Left ventricle myocardium inferior (tissue), 1 donor: ENCODE measurements at regions not wholly inside any gene's neighbourhood (a gene's known extent, or its start where the extent isn't known, plus 50 kb on each side); places are given as distances from the start of the nearest gene placed in this dataset.

Experiments used
- DNase-seq: peaks from one replicate; pipeline ENCODE4 v3.0.0-alpha.2; 2020
- H3K27ac ChIP-seq: fragments of 200-600 bp; replicated peaks from 2 replicates; pipeline ENCODE4 v1.8.0; 2021
- H3K27me3 ChIP-seq: fragments of 200-600 bp; 2 replicates; pipeline ENCODE4 v1.8.0; 2021; ENCODE audit warnings: low read depth
- H3K36me3 ChIP-seq: fragments of 200-600 bp; 2 replicates; pipeline ENCODE4 v1.8.0; 2021
- H3K4me1 ChIP-seq: fragments of 200-600 bp; 2 replicates; pipeline ENCODE4 v1.8.0; 2021
- H3K4me3 ChIP-seq: fragments of 200-600 bp; 2 replicates; pipeline ENCODE4 v1.8.0; 2021; ENCODE audit warnings: mild to moderate bottlenecking, moderate library complexity
- H3K9me3 ChIP-seq: fragments of 200-600 bp; replicated peaks from 2 replicates; pipeline ENCODE4 v1.8.0; 2021
- CTCF ChIP-seq: fragments of 200-600 bp; IDR thresholded peaks from 2 replicates; pipeline ENCODE4 v1.8.0; 2021; ENCODE audit warnings: antibody characterized with exemption, mild to moderate bottlenecking, borderline replicate concordance
- intact Hi-C: fragments of 100-400 bp; cut with micrococcal nuclease; formaldehyde crosslinking; loops from one replicate; pipeline ENCODE4 v1.11.0; 2022
- donor health status: DM: no; HTN: yes; CAD: no; lungs with severe emphysema.

DNA sequence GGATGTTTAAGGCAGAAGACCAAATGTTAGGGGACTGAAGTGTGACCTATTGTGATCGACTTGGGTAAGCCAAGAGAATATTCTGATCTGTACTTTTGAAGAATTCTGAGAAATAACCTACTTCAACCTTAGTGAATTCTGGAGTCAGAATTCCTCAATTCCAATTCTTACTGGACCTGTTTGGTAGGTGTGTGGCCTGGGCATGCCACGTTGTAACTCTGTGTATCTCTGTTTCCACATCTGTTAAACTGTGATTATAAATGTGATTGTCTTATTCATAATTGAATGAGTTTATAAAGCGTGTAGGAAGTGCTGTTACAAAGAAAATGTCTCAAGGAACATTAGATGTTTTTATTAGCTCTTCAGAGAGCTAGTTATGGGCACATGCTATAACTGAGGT is 64.5 kb downstream of the TUSC1 start:
- intact Hi-C loops: no loop called here

GRCh38 chr9:25603106-25603505 is 75.1 kb downstream of the TUSC1 start:
- Histone ChIP-seq H3K4me3 (no peak overlapping the region), H3K4me1 (no peaks in the 10 kb centered on the region), H3K36me3 (no peaks in the 10 kb centered on the region), H3K27ac (no peak overlapping the region), H3K9me3 (no peaks in the 10 kb centered on the region), H3K27me3 (no peaks in the 10 kb centered on the region)
- no peak for DNase-seq
- TF ChIP-seq CTCF: no peak
- intact Hi-C loops: no loop called here

More for the DNA sequence above, 64.5 kb downstream of the TUSC1 start:
- Histone ChIP-seq H3K4me3 (no peak overlapping the region), H3K36me3 (no peaks in the 10 kb centered on the region), H3K27ac (no peak overlapping the region), H3K9me3 (no peaks in the 10 kb centered on the region), H3K4me1 (no peaks in the 10 kb centered on the region), H3K27me3 (no peaks in the 10 kb centered on the region)
- DNase-seq: no peak
- no peak for TF ChIP-seq CTCF

DNA sequence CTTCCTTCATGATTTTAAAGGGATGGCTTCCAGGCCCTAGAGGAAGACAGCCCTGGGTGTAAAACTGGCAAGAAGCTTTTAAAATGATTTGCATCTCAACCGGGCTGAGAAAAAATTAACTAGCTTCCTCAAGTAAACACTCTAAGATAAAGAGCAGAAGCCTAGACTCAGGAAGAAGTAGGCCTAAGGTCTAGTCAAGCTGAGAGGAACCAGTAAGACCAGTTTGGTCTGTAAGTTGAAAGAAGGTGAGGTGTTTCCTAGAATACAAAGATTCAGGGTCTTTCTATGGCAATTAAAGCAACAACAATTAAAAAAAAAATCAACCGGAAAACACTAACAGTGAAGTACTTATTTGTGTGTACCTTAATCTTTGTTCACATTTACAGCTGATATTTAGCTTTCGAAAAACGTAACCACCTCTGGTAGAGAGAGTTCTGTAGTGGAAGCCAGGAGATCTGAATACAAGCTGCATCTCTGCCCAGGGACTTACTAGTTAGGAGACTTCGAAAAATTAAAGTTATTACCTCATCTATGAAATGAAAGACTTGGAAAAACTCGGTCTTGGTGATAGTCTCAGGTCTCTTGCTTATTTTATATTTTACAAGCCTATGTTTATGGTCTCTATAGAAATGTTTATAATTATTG is 75.7 kb downstream of the TUSC1 start:
- Histone ChIP-seq H3K27ac (no peak overlapping the region), H3K4me3 (no peak overlapping the region), H3K4me1 (no peaks in the 10 kb centered on the region), H3K36me3 (no peaks in the 10 kb centered on the region), H3K9me3 (no peaks in the 10 kb centered on the region), H3K27me3 (no peaks in the 10 kb centered on the region)
- intact Hi-C loops: no loop called here
- TF ChIP-seq CTCF: no peak
- DNase-seq: no peak

DNA sequence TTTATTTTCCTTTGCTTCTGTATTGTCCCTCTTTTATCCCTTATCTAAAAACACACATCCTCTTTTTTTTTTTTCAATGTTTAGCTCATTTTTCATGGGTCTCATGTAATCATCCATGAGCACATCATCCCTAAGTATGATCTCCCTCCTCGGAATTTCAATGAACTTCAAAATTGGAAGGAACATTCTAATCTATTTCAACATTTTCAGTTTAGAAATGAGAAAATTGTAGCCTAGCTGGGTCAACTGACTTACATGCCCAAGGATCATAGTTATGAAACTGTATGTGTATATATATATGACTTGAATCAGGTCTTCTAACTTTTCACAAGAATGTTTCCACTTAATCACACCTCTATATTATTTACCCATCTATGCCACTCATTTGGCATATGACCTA is 77.7 kb downstream of the TUSC1 start:
- no peak overlapping the region for H3K4me3 ChIP-seq
- H3K9me3 ChIP-seq: peaks cover 11% of the 10 kb centered on the region
- intact Hi-C loops: no loop called here
- no peak for DNase-seq
- H3K27ac ChIP-seq: no peak overlapping the region
- no peak for TF ChIP-seq CTCF
- no peaks in the 10 kb centered on the region for H3K27me3 ChIP-seq
- no peaks in the 10 kb centered on the region for H3K36me3 ChIP-seq
- H3K4me1 ChIP-seq: no peaks in the 10 kb centered on the region

DNA sequence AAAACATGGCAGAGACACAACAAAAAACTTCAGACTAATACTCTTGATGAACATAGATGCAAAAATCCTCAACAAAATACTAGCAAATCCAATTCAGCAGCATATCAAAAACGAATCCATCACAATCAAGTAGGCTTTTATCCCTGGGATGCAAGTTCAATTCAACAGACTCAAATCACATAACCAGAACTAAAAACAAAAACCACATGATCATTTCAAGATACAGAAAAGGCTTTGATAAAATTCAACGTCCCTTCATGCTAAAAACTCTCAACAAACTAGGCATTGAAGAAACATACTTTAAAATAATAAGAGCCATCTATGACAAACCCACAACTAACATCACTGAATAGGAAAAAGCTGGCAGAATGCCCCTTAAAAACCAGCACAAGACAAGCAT is 93.6 kb downstream of the TUSC1 start:
- H3K4me1 ChIP-seq: no peaks in the 10 kb centered on the region
- no peak for TF ChIP-seq CTCF
- DNase-seq: no peak
- no peak overlapping the region for H3K4me3 ChIP-seq
- intact Hi-C loops: no loop called here
- no peaks in the 10 kb centered on the region for H3K36me3 ChIP-seq
- H3K27me3 ChIP-seq: no peaks in the 10 kb centered on the region
- peaks cover 12% of the 10 kb centered on the region for H3K9me3 ChIP-seq
- H3K27ac ChIP-seq: no peak overlapping the region

DNA sequence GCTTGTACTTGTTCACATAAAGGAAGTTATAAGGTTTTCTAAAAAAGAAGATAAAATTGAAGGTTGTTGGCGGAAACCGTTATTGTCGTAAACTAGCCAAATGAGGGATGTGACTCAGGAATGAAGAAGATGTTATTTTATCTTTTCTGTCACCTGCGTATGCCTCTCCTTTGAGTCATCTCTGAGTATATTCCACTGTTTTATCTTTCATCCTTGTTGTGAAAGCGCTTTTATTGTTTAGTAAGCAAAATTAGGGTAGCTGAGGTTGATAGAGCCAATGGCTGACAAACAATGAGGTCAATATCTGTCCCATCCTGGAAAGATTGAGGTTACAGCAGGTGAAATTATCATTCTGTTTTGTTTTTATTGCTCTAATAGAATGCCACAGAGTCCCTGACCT is 105.0 kb downstream of the TUSC1 start:
- no peak overlapping the region for H3K27ac ChIP-seq
- no peaks in the 10 kb centered on the region for H3K27me3 ChIP-seq
- DNase-seq: no peak
- H3K9me3 ChIP-seq: no peaks in the 10 kb centered on the region
- no peaks in the 10 kb centered on the region for H3K4me1 ChIP-seq
- H3K4me3 ChIP-seq: no peak overlapping the region
- no peaks in the 10 kb centered on the region for H3K36me3 ChIP-seq
- intact Hi-C loops: loop anchor here (10.0 kb wide), 1 partner anchor 108 kb away; no protein-coding TSS in a partner anchor
- no peak for TF ChIP-seq CTCF
